Activated T-cell treated with anti-CD3 and anti-CD28 coated beads, Interleukin-2, amount 50 U/mL, for 1 hour (primary cell): ENCODE measurements at regions not wholly inside any gene's neighbourhood (a gene's known extent, or its start where the extent isn't known, plus 50 kb on each side); places are given as distances from the start of the nearest gene placed in this dataset.
"Not testable (repeated sequence)": the region's sequence is repeated elsewhere in the genome, so short reads cannot be mapped to it uniquely, and the experiment has no call there.

ENCODE experiments used
- DNase-seq: peaks from one replicate; pipeline ENCODE4 v3.0.0-alpha.2; 2020

DNA sequence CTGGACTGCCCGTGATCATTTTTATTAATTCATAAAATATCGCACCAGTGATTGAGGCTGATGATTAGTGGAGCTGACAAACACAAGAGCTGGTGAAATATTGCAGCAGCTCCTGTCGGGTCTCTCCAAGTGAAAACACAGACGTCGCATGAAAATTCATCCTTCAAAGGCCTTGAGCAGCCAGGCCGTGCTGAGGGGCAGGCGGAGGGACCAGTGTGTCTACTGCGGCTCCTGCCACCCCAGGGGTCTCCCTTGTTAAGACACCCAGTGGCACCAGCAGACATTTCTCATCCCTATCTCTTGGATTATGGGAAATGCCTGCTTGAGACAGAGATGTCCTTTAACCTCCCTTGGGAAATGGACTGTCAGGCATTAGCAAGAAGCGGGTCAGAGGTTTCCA is 289.4 kb upstream of the TLE3 start:
- DNase-seq = no peak

DNA sequence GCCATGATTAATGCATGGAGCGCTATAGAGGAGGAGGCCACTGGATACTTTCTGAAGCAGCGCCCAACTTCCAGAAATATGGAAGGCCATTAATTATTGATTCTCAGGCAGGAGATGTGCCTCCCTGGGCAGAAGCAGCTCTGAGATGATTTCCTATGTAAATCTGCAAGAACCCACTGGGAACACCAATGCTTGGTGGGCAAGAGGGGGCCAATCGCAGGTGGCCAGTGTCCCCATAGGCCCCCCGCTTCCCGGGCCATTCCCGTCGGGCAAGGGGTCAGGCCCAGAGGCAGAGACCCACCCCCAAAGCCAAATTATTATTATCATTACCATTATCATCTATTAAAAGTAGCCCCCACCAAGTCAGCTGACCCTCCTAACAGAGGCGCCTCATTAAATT is 288.0 kb upstream of the TLE3 start:
- DNase-seq = no peak

DNA sequence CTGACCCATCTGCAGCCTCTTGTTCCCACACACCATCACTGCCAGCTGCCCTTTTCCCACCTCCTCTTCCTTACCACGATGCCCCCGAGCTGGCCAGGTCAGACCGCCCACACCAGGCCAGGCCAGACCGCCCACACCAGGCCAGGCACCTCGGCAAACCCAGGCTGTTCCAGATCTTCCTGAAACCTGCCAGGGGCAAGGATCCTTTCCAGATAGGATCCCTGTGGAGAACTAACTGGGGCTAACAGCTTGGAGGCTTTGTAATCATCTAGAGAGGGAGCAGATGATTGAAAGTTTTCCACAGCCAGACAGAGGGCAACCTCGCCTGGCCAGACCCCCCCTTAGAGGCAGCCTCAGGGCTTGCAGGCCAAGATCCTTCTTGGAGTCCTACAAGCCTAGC is 287.3 kb upstream of the TLE3 start:
- no peak for DNase-seq

DNA sequence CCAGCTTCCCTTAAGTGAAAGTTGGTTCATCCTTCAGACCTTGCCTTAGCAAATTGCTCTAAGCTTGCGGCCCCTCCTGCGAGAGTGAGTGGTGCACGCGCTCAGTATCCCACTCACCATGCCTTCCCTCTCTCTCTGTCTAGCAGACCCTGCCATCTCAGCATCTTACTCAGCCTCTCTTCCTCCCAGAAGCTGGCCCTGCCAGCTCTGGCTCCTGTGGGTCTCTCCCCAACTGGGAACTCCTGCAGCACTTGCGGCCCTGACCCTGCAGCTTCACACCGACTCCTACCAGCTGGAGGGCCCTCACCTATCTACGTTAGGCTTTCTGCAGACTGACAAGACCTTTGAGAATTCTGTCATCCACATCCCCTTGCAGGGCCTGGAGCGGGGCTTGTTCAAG is 286.1 kb upstream of the TLE3 start:
- DNase-seq = no peak

DNA sequence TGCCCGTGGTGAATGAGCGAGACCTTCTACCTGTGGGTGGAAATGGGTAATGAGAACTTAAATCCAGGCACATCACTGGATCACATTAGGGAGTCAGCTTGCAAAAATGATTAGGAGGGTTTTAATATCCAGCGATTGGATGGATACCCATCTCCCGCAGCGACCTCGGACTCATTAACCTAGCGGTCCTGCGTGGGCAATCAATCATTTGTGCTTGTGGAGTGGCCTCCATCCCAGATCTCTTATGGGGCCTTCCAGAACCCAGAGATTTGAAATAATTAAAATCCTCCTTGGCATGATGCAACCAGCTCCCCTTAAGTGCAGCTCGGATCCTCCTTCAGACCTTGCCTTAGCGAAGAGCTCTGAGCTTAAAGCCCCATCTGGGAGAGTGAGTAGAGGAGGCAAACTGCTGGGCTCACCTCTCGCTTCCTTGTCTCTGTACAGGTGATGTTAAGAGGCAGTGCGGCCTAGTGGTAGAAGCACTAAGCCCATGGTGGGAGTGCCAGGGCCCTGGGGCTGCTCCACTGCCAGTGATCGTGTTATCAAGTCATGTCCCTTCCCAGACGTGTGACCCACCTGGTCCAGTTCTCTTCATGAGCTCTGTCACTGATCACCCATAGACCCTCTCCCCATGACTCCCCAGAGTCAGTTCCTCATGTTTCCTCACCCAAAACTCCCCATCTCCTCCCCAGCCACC is 285.2 kb upstream of the TLE3 start:
- no peak for DNase-seq

DNA sequence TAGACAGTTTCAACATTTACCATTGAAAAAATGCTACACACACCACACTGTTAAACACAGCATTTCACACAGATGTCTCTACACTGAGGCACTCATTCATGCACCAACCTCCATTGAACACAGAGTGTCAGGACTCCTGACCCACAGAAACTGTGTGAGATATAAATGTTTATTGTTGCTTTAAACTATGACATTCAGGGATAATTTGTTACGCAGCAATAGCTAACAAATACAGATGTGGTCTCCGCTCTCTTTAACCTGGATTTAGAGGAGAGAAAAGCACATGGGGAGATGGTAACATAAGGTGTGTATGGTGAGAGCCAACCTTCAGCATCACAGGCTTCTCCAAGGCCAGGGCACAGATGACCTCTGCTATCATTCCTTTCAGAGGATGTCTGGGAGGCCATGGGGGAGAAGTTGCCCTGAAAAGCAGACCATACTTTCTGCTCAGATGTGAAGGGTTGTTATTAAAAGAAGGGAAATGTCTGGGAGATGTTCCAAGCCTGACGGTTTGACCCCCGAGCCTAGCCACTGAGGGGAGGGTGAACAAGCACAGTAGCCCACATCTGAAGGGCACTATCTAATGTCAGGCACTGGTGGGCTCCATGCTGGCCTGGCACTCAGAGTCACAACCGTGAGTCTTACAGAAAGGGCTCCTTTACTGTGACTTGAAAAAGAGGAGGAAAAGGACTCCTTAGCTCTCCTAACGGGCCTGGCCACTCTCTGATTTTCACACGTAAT is 284.5 kb upstream of the TLE3 start:
- no peak for DNase-seq

DNA sequence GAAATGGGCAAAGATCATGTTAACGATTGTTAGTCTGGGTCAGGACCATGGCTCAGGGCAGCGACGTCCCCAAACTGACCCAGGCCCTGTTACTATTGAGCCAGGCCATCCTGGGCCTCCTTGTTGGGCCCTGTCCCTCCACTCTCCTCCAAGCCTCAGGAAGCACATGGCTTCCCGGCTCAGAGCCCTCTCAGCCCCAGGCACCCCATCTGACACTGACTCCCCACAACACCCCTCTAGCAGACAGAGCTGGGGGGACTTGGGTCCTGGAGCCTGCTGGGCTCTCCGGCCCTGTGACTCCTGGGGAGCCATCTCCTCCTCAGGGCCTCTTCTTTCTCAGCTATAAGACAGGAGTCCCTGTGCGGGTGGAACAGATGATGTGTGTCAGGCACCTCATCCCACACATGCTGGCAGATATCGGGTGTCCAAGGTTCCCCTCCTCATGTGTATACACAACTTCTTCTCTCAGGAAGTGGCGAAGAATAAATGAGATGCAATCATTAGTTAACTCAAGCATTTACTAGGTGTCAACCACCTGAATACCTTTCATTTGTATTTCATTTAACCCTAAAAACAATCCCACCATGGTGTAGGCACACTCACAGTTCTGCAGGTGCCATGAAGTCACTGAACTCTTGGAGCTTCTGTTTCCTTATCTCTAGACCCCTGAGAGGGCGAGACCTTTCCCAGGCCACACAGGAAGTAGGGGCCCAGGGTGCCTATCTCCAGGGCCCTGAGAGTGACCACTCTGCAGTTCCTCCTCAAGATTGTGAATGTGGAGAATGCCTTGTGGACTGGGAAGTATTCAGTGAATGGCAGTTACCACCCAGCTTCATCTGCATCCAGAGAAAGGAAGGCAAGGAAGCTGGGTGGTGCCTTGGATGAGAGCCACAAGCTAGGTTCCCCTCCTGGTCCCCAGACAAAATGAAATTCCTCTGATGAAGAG is 282.5 kb upstream of the TLE3 start:
- DNase-seq = no peak

DNA sequence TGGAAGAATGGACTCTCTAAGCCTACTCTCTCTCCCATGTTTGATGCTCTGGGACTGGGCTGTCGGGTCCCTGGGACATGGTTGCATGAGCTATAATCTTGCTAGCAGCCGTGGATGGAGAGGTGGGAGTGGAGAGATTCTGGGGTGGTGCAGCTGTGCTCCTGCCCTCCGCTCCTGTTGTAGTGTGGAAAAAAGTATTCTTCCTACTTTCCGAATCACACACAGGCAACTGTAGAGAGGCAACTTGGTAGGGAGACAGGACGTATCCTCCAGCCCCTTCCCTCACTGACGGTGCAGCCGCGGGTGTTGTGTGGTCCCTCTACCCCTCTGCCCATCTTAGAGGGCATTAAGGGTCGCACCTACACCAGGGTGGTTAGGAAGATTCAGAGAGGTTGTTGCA is 281.4 kb upstream of the TLE3 start:
- DNase-seq = no peak

DNA sequence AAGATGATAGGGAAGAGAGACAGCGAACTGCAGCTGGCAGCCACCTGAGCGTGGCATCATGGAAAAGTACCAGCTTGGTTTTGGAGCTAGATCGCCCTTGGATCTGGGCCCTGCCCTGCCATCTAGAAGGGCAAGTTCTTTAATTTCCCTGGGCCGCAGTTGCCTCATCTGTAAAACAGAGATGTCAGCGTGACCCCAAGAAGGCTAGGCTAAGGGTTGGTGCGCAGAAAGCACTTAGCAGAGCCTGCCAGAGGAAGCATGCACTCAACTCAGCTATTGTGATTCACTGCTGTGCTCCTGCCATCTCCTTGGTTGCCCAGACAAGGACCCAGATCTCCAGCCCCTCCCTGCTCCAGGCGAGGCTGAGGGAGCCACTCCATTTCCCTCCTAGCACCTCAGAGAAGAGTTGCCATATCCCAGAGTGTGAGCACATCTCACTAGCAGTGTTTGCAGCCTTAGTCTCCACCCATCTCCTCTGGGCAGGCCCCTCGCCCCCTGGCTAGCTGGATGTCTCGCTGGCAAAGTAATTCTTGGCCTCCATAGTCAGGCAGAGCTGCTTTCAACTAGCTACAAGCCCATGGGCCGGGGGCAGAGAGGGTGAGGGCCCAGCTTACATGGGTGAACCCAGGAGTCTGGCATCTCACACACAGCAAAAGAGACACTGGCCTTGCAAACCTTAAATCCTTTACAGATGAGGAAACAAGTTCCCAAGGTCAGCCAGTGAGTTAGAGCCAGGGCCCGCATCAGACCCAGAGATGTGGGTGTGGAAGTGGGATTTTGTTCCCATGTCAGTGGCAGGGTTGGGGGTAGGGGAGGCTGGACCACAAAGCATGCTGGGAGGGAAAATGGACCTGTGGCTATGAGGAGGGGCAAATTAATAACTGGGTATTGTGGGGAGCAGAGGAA is 280.7 kb upstream of the TLE3 start:
- DNase-seq = no peak

DNA sequence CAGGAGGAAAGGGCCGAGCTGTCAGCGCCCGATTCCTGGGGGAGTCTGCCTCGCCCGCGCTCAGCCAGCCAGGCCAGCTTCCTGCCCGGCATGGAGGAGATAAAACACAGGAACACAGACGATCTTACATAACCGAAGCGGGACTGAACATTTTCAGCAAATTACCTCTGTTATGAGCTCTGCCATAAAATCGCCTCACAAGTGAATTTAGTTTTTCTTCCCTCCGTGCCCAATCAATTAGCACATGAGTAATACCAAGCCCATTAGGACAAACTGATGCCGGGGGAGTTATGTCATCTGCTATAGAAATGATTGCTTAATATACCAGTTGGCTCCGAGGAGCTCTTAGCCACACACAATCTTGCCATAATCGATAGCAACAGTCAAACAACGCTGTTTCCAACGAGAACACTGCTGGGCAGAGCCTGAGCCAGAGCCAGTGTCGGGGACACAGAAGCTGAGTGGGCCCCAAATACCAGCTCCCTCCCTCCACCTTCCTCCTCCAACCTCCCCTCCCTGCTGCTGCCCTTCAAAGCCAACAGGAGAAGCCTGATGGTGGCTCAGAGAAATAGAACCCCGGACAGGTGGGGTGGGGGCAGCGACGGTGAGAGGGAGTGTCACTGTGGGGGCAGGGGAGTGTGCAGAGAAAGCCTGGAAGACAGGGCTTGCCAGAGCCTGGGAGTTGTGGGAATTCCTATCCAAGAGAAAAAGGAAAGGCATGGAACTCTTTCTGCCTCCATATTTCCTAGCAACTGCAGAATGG is 279.4 kb upstream of the TLE3 start:
- no peak for DNase-seq

DNA sequence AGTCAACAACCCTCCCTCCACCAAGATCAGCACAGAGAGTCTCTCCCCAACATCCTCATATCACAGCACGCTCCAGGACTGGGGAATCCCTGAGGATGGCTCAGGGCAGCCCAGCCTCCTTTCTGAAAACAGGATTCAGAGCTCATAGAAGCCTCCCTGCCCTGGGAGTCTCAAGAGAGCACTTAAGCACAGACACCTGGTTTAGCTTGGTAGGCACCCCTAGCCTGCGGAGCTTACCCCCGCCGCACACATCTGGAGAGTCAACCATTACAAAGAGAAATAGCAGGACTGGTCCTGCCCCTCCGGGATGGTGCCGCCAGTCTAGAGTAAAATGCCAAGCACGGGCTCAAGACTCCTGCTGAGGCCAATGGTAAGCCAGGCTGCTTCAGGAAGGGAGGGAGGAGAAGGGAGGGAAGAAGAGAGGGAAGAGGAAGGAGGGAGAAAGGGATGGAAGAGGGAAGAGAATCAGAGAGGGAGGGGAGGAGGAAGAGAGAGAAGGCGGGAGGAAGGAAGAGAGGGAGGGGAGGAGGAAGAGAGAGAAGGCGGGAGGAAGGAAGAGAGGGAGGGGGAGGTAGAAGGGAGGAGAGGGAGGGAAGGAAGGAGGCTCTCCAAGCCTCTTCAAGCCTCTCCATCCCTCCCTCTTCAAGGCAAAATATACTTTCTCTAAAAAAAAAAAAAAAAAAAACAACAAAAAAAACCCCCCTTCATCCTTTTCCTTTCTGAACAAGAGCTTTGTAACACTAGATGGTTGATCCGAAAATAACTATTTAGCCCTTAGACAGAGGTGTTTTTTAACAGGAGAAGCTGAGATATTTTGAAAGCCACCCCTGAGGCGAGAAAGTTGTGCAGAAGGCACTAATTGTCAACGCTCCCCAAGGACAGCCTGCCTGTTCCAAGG is 278.6 kb upstream of the TLE3 start:
- DNase-seq = no peak

DNA sequence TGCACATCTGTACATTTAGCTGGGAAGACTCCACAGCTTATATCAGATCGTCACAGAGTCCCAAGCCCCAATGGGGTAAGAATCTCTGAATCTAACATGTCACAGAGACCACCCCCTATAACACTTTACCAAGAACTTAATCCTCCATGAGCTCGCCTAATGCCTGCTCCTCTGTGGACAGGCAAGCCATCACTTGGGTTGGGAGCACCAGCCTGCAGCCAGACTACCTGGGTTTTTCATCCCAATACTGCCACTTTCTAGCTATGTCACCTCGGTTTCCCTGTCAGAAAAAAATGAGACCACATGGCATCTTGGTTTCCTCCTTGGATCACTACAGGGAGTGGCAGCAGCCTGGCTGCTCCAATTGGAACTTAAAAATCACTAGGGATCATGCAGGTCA is 277.9 kb upstream of the TLE3 start:
- DNase-seq = no peak

DNA sequence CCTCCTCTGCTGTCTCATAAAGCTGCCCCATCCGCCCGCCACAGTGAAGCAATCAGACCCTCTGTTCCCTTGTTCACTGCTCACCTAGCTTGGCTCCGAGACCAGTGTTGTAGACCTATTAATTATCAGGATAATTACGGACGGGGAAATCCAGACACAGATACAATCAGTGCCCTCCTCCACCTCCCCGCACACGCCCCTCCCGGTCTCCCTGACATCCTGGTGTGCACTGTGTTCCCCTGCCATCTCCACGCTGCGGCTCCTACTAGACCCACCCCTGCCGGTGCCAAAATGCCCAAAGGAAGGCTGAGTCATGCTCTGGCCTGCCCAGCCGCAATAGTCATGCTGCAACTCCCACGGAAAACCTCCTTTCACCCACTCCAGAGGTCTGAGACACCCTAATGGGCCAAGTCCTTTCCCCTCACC is 277.3 kb upstream of the TLE3 start:
- DNase-seq = no peak

DNA sequence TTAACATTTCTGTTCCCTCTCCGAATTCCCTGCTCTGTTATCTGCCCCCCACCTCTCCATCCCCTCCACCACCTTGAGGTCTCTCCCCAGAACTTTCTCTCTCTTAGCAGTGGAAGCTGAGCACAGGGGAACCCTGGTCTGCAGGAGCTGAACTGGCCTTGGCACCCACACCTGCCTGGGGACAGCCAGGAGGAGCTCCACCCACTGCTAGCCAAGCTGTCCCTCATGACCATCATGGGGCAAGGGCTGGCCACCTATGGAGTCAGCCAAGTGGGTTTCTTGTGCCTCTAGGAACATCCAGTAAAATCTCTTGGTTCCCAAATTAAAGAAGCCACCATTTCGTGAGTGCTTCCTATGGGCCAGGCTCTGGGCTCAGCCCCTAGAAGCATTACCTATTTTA is 276.4 kb upstream of the TLE3 start:
- DNase-seq = no peak

DNA sequence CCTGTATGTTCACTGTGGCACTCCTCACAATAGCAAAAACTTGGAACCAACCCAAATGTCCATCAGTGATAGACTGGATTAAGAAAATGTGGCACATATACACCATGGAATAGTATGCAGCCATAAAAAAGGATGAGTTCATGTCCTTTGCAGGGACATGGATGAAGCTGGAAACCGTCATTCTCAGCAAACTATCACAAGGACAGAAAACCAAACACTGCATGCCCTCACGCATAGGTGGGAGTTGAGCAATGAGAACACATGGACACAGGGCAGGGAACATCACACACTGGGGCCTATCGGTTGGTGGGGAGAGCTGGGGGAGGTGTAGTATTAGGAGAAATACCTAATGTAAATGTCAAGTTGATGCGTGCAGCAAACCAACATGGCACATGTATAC is 275.7 kb upstream of the TLE3 start:
- DNase-seq = not testable (repeated sequence)

DNA sequence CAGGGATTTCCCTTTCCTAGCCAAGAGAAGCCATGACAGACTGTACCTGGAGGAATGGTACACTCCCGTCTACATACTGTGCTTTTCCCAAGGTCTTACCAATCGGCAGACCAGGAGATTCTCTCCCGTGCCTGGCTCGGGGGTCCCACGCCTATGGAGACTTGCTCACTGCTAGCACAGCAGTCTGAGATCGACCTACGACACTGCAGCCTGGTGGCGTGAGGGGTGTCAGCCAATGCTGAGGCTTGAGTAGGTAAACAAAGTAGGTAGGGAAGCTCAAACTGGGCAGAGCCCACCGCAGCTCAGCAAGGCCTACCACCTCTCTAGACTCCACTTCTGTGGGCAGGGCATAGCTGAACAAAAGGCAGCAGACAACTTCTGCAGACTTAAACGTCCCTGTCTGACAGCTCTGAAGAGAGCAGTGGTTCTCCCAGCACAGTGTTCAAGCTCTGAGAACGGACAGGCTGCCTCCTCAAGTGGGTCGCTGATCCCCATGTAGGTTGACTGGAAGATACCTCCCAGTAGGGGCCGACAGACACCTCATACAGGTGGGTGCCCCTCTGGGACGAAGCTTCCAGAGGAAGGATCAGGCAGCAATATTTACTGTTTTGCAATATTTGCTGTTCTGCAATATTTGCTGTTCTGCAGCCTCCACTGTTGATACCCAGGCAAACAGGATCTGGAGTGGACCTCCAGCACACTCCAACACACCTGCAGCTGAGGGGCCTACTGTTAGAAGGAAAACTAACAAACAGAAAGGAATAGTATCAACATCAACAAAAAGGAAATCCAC is 270.4 kb upstream of the TLE3 start:
- not testable (repeated sequence) for DNase-seq

DNA sequence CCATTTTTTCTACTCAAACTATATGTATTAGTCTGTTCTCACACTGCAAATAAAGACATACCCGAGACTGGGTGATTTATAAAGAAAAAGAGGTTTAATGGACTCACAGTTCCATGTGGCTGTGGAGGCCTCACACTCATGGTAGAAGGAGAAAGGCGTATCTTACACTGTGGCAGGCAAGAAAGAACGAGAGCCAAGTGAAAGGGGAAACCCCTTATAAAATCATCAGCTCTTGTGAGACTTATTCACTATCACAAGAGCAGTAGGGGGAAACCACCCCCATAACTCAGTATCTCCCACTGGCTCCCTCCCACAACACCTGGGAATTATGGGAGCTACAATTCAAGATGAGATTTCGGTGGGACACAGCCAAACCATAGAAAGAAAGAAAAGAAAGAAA is 266.3 kb upstream of the TLE3 start:
- DNase-seq = not testable (repeated sequence)

DNA sequence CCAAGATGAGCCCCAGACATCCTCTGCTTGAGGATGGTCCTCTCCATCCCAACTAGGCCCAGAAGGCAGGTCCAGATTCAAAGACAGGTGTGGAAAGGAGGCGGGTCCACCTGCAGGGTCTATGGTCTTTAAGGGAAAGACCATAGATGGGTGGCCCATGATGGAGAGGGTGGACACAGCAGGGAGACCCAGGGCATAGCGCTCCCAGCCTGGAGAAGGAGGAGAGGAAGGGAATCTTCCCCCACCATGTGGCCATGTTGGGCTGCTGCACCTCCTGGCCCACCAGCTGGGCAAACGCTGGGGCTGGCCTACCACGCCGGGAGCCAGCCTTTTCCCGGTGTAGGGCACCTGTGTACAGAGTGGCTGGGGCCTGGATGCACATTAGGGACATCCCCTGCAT is 265.2 kb upstream of the TLE3 start:
- DNase-seq = no peak

DNA sequence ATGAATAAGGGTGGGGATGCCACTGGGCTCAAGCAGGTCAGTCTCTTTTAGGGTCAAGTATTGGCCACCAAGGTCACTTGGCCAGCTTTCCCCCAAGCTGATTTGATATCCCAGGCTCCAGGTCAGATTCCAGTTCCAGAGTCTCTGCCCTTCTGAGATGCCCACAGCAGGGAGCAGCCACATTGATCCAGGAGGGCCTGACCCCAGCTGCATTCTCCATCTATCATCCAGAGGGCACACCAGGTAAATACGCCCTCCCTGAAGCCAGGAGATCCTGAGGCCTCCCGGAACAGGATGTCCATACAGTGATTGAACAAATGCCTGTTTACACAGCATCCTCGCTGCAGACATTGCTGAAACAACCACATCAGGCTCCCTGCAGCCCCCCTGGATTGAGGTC is 264.6 kb upstream of the TLE3 start:
- DNase-seq = no peak

DNA sequence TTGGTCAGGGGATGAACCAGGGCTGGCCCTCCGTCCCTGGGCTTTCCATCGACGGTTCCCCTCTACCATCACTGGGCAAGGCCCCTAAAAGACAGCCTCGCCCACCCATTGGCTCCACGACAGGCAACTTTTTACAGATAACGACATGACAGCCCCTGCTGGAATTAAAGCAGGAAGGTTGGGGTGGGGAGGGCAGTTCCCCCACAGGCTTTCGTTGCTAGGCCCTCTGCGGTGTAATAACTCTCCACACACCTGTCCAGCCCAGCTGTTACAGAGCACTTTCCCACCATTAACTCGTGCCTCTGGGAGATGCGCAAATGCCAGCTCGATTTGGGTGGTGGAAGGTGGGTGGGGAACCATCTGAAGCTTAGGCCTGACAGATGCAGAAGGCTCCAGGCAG is 264.2 kb upstream of the TLE3 start:
- no peak for DNase-seq
